Activated CD4-positive, alpha-beta T cell treated with anti-CD3 and anti-CD28 coated beads for 48 hours (primary cell): ENCODE measurements at regions not wholly inside any gene's neighbourhood (a gene's known extent, or its start where the extent isn't known, plus 50 kb on each side); places are given as distances from the start of the nearest gene placed in this dataset.
"Not testable (repeated sequence)": the region's sequence is repeated elsewhere in the genome, so short reads cannot be mapped to it uniquely, and the experiment has no call there.

Experiments used
- DNase-seq: peaks from one replicate; pipeline ENCODE4 v3.0.0-alpha.2; 2020

DNA sequence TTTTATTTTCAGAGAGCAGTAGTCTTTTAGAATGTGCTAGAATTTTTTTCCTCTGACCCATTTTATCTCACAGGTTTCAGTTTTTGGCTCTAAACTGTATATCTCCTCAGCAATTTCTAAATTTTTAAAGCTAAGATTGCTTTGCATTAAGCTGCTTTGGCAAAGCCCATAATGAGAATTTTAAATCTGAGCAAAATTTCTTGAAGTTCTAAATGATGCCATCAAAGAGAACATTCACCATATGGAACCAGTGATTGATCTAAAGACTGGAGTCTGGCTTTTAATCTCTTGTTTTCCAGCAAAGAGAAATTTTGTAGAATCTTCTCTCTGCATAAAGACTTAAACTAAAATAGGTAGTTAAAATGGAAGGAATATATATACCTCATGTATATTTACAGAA, 313.6 kb downstream of the TBC1D32 start:
- DNase-seq: no peak

DNA sequence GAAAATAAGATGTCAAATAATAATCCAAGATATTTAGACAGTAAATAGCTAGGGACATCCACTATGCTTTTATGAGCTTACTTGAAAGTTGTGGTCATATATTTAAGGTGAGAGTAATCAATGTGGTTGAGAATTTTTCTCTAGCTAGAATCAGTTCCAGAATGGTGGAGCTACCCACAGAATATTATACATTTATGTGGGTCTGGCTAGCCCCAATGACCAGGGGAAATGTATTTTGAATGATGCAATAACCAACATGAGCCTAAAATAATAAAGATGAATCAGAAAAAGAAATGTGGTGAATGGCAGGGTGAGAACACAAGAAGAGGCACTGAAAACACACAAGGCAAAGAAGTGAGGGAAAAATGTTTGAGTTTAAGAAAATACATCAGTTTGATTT, 325.7 kb downstream of the TBC1D32 start:
- DNase-seq: no peak

DNA sequence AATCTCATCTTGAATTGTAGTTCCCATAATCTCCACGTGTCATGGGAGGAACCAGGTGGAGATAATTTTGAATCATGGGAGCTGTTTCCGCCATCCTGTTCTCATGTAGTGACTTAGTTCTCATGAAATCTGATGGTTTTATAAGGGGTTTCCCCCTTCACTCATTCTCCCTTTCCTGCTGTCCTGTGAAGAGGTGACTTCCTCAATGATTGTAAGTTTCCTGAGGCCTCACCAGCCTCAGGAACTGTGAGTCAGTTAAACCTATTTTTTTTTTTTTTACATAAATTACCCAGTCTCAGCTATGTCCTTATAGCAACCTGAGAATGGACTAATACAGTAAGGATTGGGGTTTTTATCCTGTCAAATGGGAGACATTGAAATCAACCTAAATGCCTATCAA, 328.3 kb downstream of the TBC1D32 start:
- DNase-seq: no peak

DNA sequence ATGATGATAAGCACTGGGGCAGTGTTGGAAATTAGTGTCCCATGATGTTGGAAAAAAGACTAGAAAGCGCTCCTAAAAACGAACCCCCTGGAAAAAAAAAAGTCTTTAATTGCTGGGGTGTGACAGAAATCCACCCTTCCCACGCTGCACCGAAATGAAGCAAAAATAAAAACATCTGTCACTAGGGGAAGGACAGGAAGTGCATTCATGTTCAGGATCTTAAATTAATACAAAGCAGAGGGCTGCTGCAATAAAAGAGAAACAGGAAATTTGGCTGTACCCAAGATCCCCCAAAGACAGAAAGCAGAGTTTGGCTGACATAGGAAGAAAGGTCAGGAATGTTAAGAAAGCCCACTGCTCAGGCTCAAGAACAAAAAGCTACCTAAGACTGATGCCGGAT, 333.9 kb downstream of the TBC1D32 start:
- no peak for DNase-seq

DNA sequence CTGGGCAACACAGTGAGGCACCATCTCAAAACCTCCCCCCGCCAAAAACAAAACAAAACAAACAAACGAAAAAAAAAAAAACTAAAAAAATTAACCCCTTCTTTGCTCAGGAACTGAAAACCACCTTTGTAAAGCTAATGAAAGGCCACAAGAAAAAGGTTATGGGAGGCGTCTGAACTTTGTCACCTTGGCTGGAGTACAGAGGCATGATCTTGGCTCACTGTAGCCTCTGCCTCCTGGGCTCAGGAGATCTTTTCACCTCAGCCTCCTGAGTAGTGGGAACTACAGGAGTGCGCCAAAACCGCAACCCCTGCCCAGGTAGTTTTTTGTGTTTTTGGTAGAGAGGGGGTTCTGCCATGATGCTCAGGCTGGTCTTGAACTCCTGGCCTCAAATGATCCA, 337.9 kb downstream of the TBC1D32 start:
- DNase-seq: no peak

DNA sequence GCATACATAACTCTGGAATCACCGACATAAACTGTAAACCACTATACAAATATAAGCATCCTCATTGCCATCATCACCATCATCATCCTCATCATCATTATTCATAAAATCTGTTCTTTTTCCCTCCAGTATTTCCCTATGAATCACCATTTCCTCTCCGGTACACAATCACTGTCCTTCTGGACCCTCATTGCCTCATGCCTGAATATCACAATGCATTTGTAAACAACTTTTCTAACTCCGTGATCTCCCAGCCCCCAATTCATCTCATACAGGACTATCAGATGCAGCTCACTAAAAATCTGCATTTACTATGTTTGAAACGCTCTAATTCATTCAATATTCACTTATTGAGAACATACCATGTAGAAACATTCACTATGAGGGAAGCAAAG, 339.7 kb downstream of the TBC1D32 start:
- no peak for DNase-seq

DNA sequence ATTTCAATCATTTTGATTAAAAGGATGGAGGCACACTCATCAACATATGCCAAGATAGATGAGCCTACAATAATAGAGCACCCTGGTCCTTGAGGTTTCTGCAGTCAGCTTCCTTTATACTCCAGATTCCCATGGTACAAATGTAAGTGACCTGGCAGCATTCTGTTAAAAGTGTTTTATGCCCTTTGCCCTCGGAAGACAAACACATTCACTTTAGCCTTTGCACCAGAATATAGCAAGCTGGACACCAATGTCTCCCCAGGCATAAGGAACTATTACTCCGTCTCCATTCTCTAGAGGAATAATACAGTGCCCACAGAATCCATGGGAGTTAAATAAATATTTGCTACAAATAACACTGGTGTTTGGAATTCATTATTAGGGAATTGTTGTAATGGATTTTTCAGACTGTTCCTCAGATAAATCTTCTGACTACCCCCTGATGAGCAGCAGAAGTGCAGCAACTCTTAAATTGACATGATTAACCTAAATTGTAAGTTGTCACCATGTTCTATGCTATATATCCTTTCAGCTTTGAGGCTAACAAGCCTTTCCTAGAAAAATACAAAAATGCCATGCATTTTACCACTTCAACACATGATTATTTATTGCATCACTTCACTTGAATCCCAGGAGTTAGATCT, 340.2 kb downstream of the TBC1D32 start:
- no peak for DNase-seq

DNA sequence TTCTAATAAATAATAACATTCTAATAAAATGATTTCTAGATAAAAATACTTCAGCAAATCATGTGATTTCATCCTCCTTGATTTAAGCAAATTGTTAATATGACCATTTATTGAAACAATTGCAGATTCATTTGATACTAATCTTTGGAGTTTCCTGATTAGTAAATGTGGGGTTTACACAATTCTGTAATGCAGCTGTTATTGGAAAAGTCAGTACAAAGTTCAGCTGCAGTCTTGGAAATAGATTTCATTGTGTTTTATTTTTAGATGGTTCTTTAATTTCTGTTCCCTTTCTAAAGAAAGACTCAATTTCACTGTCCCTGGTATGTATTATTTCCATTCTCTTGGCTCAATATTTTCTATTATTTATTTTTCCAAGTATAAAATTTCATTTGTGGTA, 342.0 kb downstream of the TBC1D32 start:
- no peak for DNase-seq

DNA sequence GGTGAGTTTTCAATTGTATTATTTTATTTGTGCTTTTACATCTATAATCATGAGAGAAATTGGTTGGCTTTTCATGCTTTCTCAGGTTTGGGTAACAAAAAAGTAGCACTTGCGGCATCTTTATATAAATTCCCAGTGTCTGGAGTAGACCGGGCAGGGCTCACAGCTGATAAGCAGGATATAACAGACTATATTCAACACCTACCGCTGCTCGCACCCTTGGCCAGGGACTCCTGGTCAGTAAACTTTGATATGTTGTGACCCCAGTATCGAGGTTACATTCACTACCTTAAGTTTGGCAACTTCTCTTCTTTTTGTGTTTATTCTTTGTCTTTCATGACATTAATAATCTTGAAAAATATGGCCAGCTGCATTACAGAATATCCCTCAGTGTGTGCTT, 343.4 kb downstream of the TBC1D32 start:
- no peak for DNase-seq

DNA sequence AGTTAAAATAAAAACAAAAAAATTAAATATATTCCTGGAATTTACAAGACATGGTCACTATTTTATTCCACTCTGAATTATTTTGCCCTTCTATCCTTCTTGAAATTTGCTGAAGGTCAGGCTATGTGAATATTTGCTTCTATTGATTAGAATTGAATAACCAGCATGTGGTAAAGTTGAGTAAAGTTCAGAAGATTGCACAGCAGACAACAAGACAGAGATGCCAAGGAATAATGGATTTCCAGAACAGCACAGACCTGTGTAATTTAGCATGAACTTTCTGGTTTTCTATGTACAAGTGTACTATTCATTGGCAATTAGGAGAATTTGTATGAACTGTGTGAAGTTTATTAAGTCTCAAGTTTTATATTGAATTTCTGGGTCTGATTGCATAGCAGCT, 352.4 kb downstream of the TBC1D32 start:
- no peak for DNase-seq

DNA sequence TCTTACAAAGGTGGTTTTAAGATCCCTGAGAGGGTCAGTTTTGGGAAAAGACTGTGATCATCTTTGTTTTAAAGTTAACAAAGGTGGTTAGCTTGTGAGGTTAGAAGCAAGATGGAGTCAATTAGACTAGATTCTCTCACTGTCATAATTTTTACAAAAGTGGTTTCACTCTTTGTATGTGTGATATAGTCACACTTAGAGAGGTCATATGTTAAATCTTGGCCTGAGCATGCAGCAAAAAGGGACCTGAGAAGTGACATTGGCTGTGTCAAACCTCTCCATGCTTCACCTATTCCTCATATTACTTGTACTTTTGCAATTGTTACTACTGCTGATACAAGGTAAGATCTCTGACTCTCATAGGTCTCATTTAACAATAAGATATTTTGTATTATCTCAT, 368.0 kb downstream of the TBC1D32 start:
- DNase-seq: no peak

DNA sequence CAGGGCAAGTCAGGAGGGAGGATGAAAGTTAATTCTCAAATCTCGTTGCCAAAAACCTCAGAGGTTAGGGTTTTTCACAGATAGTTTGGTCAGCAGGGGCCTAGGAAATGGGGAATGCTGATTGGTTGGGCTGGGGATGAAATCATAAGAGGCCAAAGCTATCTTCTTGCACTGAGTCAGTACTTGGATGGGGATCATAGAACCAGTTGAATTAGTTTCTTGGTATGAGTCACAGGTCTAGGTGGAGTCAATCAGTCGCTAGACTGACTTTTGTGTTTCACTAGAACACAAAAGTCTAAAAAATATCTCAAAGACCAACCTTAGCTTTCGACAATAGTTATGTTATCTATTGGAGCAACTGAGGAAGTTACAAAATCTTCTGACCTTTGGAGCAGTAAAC, 368.5 kb downstream of the TBC1D32 start:
- DNase-seq: no peak

DNA sequence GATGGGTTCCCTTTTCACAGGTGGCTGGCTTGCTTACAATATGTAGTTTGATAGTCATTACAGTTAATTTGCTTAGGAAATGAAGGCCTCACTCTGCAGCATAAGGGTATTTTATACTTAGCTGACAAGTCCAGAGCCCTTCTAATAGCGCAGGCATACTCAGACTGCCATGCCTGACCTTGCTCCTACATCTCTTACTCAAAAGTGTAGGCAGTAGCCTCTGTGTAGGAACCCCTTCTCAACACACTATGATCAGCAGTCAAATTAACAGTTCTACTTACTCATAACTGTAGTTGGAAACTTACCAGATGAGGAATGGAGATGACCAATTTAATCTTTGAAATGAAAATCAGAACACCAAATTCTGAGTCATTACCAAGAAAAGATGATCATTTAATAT, 373.5 kb downstream of the TBC1D32 start:
- DNase-seq: no peak

DNA sequence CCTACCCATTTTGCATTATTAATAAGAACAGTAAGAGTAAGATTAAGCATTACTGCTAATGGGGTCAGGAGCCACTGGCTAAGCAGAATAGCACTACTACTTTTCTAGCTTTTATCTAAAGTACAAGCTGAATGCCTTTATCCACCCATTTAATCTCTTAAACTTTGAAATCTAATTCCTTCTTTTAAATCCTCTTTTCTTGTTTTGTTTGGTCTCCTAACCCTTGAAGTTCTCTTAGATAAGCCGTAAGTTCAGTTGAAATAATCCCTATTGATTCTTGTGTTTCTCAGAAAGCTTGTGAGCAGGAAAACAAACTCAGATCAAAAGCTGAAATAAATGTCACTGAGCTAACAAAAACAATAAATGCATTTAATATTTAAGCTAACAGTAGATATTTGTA, 380.2 kb downstream of the TBC1D32 start:
- DNase-seq: no peak

DNA sequence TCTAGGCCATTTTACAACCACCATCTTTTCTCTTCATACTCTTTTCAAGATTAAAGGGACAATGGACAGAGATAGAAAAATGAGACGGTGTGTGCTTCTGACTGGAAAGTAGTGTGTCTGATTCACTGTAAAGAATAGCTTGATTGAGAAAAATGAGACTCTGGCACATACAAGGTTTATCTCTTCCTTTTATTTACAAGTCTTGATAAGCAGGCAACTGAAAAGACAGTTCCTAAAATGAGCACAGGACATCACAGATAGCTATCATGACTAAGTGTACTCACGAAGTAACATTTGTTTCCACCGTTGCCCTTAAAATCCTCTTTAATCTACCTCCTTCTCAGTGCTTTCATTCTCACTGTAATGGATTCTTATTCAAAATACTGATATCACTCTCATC, 383.0 kb downstream of the TBC1D32 start:
- no peak for DNase-seq

DNA sequence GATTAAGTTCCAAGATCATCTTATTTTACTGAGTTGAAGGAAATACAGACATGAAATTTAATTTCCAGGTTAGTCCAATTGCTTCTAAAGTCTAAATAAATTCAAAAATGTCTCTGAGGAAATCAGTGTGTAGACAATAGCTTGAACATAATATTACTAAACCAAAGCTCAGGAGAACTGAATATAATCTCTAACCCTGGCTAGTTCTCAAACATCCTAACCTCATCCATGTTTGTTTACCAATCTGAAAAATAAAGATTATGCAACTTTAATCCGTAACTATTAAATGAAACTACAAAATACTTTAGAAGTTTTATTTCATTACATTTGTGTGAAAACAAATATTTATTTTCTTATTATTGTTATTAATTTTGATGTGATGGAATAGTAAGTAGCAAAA, 387.2 kb downstream of the TBC1D32 start:
- DNase-seq: no peak

DNA sequence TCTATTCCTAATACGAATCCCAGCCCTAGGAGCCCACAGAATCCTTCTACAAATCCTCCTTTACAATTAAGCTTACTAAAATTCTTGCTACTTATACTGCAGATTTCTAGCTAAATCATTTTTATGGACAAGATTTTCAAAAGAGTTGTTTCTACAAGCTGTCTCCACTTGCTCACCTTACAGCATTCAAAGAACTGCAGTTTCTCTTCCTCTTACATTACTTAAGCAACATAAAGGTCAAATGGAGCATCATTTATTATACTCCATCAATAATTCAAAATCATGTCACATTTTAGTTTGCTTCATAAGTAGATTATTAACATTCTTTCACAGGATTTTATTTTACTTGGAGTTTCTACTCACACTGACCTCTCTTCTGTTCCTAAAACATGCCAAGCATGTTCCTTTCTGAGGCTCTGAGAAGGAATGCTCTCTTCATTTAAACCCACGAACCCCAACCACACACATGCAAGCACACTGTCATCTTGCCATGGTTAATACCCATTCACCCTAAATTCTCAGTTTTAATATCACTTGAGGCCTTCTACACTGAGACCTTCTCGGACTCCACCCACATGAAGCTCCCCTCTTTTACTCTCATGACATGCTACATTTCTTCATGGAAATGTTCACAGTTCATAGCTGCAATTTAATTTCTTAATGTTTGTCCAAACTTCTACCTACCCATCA, 388.2 kb downstream of the TBC1D32 start:
- no peak for DNase-seq

DNA sequence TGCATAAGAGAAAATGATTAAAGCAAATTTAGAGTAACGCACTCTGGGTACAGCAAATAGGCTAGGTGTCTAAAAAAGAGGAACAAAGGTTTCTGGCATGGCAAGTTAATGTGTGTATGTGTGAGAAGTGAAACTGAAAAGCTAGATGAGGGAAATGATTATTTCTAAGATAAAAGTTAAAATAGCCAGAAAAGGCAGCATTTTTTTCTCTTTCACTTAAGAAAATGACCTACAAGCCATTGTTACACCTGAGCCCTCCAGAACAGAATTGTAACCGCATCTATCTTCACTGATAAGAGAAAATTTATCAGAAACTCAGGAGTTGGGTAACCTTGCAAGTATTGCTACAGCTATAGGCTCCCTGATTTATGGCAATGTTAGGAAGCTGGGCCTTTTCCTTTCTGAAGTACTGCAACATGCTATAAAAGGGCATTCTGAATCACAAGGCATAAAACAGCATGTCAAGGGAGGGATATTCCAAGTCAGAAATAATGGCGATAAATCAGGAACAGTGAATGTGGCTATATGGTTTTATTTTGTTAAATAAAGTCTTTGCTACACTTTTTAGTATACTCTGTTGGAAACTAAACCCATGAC, 395.3 kb downstream of the TBC1D32 start:
- no peak for DNase-seq

DNA sequence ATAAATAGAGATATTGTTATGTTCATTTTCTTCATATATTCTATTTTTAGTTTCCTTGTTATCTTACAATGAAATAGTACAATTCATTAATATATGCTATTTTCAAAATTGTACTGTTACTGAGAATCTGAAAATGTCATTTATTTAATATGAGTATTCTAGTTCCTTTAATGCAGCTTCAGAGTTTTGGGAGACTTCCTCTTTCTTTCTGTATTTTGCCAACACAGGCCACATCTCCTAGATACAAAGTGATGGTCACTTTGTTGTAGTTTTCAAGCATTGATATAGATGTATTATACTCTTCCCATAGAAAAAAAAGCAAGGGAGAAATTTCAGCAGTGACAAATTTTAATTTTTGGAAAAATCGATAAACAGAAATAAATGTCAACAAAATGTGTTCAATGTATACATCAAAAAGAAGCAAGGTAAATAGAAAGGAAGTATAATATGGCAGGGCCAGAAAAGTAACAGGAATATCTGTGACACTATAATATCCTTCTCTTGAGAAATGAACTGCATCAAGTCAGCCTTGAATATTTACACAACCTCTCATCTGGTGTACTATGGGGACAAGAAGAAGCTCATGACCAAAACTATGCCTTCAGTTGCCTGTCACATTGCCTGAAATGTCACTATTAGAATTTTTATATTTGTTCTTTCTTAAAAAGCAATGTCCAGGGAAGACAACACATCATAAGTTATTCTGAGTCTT, 396.0 kb downstream of the TBC1D32 start:
- DNase-seq: no peak

DNA sequence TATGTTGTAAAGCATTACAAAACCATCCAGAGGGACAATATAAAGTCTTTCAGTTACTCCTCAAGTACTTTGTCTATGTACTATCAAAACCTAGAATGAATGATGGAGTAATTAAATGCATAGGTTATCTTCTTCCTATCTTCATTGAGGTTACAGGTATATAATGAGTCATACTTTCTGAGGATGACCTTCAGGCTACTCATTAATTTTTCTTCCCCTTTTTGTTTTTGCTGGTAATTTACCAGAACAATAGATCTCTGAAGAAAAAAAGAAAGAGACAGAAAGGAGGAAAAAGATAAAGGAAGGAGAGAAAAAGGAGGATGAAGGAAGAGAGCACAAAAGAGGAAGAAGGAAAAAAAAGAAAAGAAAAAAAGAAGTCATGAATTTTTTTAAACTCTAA, 398.4 kb downstream of the TBC1D32 start:
- DNase-seq: no peak

DNA sequence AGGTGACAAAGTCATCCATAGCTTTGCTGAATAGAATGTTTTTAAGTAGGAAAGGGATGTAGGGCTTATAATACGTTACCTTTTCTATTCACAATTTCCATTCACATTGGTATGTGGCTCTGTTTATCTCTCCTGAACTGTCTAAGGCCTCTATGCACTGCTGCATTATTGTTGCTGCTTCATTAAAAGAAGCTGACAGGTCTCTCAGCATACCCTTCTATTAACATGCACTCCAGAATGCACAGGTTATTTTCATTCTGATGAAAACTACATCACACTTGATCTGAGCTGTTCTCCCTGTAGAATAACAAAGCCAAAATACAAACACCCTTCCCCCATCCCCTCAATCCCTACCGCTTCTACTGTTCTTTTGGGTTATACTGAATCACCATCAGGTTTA, 399.3 kb downstream of the TBC1D32 start:
- DNase-seq: no peak

DNA sequence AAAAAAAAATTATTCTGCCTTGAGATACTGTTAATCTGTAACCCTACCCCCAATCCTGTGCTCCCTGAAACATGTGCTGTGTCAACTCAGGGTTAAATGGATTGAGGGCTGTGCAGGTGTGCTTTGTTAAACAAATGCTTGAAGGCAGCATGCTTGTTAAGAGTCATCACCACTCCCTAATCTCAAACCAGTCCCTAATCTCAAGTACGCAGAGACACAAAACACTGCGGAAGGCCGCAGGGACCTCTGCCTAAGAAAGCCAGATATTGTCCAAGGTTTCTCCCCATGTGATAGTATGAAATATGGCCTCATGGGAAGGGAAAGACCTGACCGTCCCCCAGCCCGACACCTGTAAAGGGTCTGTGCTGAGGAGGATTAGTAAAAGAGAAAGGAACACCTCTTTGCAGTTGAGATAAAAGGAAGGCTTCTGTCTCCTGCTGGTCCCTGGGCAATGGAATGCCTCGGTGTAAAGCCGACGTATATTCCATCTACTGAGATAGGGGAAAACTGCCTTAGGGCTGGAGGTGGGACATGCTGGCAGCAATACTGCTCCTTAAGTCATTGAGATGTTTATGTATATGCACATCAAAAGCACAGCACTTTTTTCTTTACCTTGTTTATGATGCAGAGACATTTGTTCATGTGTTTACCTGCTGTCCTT, 402.6 kb downstream of the TBC1D32 start:
- not testable (repeated sequence) for DNase-seq

DNA sequence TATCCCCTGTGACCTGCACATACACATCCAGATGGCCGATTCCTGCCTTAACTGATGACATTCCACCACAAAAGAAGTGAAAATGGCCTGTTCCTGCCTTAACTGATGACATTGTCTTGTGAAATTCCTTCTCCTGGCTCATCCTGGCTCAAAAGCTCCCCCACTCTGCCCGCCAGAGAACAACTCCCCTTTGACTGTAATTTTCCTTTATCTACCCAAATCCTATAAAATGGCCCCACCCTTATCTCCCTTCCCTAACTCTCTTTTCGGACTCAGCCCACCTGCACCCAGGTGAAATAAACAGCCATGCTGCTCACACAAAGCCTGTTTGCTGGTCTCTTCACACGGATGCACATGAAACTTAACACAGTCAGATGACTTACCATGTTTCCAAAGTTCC, 403.8 kb downstream of the TBC1D32 start:
- not testable (repeated sequence) for DNase-seq

DNA sequence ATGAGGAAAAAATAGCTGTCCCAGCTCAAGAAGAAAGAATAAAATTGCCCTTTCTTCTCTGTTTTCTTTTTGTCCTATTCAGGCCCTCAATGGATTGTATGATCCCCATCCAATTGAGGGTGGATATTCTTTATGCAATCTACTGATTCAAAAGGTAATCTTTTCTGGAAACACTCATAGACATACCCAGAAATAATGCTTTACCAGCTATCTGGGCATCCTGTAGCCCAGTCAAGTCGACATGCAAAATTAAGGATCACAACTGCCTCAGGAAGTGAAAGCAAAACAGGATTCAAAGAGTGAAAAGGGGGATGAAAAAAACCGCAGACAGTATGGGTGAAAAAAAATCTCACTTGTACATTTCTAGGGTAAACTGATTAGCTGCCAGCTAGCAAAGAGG, 410.1 kb downstream of the TBC1D32 start:
- DNase-seq: no peak
